ENCODE measurements at regions not wholly inside any gene's neighbourhood (a gene's known extent, or its start where the extent isn't known, plus 50 kb on each side); places are given as distances from the start of the nearest gene placed in this dataset.

DNA sequence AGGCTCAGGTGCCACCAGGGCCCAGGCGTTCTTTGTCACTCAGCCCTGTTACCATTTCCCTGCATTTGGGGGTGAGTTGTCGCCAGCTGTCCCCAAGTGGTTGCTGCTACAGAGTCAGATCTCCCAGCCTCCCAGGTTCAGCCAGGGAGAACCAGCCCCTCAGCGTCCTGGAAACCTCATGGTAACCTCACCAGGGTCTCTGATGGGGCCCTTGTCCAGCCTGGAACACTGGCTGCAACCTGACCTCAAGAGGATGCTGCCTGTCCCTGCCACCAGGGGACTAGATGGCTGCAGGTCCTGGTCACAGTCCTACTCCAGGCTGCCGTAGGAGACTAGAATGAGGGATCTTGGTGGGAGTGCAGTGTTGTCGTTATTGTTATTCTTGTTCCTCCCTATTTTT, 228.3 kb upstream of the PDE10A start:
- no peak for DNase-seq (ENCODE audit: low read depth)
- H3K4me3 ChIP-seq (ENCODE audit: control insufficient read depth, low read depth, low read length), result no peak overlapping the region
- TF ChIP-seq, protein P1, sequence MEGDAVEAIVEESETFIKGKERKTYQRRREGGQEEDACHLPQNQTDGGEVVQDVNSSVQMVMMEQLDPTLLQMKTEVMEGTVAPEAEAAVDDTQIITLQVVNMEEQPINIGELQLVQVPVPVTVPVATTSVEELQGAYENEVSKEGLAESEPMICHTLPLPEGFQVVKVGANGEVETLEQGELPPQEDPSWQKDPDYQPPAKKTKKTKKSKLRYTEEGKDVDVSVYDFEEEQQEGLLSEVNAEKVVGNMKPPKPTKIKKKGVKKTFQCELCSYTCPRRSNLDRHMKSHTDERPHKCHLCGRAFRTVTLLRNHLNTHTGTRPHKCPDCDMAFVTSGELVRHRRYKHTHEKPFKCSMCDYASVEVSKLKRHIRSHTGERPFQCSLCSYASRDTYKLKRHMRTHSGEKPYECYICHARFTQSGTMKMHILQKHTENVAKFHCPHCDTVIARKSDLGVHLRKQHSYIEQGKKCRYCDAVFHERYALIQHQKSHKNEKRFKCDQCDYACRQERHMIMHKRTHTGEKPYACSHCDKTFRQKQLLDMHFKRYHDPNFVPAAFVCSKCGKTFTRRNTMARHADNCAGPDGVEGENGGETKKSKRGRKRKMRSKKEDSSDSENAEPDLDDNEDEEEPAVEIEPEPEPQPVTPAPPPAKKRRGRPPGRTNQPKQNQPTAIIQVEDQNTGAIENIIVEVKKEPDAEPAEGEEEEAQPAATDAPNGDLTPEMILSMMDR (IDR thresholded peaks at IDR 0.05; ENCODE audit: control insufficient read depth, insufficient read depth, low read depth, low read length, missing control alignments), result no peak

DNA sequence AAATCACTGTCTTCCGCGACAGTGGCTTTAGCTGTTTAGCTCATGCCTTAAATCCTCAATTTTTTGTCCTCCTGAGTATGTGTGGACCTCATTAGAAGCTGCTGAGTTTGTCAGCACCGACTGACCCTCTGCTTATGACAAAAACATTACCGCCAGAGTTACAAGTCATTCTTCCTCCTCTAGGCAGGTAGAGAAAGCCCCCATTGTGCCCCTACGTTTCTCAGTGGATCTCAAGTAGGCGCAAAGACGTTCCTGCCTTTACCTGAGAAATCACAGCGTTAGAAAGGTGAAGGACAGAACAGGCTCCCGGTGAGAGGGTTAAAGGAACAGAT, 227.3 kb upstream of the PDE10A start:
- TF ChIP-seq, protein P1 (IDR thresholded peaks at IDR 0.05; ENCODE audit: control insufficient read depth, insufficient read depth, low read depth, low read length, missing control alignments), result no peak
- H3K4me3 ChIP-seq (ENCODE audit: control insufficient read depth, low read depth, low read length), result no peak overlapping the region
- DNase-seq (ENCODE audit: low read depth), result no peak

DNA sequence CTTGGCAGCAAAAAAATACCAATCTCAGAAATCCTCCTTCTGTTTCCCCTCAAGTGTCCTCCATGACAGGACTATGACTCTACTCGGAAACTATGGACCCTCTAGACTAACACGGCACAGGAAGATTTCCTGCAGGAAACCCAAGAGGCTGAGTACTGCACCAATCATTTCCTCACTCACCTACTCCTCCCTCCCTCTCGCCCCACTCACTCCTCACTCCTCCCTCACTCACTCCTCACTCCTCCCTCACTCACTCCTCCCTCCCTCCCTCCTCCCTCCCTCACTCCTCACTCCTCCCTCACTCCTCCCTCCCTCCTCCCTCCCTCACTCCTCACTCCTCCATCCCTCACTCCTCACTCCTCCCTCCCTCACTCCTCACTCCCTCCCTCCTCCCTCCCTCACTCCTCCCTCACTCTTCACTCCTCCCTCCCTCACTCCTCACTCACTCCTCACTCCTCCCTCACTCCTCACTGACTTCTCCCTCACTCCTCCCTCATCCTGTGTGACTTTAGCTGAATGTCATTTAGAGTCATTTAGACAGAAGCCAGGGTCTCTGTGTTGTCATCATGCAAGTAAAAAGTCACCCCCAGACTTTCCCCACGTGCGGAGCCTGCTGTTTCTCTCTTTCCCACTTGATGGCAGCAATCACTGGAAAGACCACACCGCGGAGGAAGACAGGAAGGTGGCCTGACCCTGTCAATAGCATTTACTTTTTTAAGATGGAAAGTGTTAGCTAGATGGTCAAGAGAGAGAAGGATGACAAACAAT, 226.8 kb upstream of the PDE10A start:
- DNase-seq (ENCODE audit: low read depth), result no peak
- TF ChIP-seq, protein P1 (IDR thresholded peaks at IDR 0.05; ENCODE audit: control insufficient read depth, insufficient read depth, low read depth, low read length, missing control alignments), result peak; percentile 59
- H3K4me3 ChIP-seq (ENCODE audit: control insufficient read depth, low read depth, low read length), result no peak overlapping the region

DNA sequence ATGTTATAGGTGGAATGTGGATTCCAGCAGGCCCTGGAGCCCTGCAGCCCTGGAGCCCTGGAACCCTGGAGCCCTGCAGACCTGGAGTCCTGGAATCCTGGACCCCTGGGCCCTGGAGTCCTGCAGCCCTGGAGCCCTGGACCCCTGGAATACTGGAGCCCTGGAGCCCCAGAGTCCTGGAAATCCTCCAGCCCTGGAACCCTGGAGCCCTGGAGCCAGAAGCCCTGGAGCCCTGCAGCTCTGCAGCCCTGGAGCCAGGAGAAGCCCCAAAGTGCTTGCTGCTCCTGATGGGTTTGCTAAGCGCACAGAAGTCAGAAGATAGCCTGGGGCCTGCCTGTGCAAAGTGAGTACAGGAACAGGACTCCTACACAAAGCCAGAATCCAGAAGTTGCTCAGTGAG, 223.1 kb upstream of the PDE10A start:
- H3K4me3 ChIP-seq (ENCODE audit: control insufficient read depth, low read depth, low read length), result no peak overlapping the region
- TF ChIP-seq, protein P1 (IDR thresholded peaks at IDR 0.05; ENCODE audit: control insufficient read depth, insufficient read depth, low read depth, low read length, missing control alignments), result no peak
- DNase-seq (ENCODE audit: low read depth), result no peak

DNA sequence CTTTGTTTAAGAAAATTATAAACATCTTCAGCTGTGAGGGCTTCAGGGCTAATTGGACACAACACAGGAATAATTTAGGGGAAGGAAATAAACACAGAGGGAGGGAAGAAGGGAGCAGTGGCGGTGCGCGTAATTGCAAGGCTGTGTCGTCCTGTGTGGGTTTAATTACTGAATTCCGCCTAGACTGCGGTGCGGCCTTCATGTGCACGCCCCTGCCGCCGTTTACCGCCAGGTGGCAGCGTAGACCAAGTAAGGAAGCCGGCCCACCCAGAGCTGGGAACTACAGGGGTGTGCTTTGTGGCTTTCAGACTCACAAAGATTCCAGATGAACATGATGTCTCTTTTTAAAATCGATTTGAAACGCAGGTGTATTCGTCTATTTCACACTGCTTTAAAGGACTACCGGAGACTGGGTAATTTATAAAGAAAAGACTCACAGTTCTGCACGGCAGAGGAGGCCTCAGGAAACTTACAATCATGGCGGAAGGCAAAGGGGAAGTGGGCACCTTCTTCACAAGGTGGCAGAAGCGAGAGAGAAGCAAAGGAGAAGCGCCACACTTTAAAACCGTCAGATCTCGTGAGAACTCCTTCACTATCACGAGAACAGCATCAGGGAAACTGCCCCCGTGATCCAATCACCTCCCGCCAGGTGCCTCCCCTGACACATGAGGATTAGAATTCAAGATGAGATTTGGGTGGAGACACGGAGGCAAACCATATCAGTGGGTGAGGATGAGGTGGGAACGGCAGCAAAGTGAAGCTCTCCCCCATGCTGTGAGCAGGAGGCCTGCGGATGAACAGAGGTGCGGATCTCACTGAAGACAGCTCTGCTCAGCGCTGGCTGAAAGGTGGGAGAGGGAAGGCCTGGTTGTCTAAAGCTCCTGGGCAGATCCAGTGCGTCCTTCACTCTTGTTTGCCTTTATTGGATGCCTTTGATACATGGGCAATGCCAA, 222.0 kb upstream of the PDE10A start:
- TF ChIP-seq, protein P1 (IDR thresholded peaks at IDR 0.05; ENCODE audit: control insufficient read depth, insufficient read depth, low read depth, low read length, missing control alignments), result peak; percentile 87
- DNase-seq (ENCODE audit: low read depth), result no peak
- H3K4me3 ChIP-seq (ENCODE audit: control insufficient read depth, low read depth, low read length), result no peak overlapping the region

DNA sequence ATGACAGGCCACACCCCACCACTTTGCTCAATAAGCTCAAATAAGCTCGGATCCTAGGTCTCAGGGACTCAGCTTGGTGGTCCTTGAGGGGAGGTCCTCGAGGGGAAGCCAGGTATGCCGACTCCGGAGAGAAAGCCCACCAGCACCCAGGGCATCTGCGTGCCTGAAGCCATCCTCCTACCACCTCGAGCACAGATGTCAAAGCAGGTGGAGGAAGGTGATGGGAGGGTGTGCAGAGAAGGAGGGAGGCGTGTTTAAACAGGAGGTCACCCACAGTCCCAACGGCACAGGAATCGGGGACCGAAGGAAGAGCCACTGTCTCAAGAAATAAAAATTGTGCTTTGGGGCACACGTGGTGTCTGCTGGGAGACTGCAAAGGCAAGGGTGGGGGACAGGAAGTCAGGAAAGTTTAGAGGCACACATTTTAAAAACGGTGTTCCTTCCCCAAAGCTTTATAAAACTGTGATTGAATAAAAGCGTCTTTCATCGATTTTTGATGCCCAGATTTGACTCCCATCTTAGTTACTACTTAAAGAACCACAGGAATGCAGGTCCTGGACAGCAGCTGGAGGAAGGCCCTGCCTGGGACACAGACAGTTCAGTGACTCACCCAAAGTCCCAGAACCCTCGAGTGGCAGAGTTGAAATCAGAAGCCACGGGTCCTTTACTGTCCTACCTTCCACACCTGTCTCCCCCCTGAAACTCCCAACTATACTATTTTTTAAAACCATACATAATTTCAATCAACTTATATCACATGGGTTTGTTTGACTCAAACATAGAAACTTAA, 221.0 kb upstream of the PDE10A start:
- DNase-seq (ENCODE audit: low read depth), result no peak
- TF ChIP-seq, protein P1 (IDR thresholded peaks at IDR 0.05; ENCODE audit: control insufficient read depth, insufficient read depth, low read depth, low read length, missing control alignments), result no peak
- no peak overlapping the region for H3K4me3 ChIP-seq (ENCODE audit: control insufficient read depth, low read depth, low read length)

Data from AG09309 (cell line).